HUDEP-2 (cell line): ENCODE measurements at regions not wholly inside any gene's neighbourhood (a gene's known extent, or its start where the extent isn't known, plus 50 kb on each side); places are given as distances from the start of the nearest gene placed in this dataset.
"Not testable (repeated sequence)": the region's sequence is repeated elsewhere in the genome, so short reads cannot be mapped to it uniquely, and the experiment has no call there.

ENCODE experiments used
- DNase-seq, 76 experiments: peaks; one replicate each; lab custom pipeline; 2025; ENCODE audit not compliant: unreplicated experiment in 76 of 76; lab: John Stamatoyannopoulos, UW

DNA sequence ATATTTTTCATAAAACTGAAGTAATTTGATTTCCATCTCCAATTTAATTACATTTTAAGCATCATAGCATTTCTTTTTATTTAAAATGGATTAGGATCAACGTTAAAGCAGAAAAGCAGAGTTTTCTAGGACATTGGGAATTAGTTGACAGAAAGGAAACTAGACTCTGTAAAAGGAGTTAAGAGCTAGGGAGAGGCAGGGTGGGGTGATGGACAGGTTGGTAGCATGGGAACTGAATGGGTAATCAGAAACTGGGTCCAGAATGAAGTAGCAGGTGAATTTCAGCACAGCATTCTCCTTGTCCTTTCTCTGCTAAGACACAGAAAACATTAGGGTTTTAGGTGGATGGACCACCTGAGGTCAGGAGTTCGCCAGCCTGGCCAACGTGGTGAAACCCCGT, 97.6 kb downstream of the ANAPC4 start:
- DNase-seq, result no peak

DNA sequence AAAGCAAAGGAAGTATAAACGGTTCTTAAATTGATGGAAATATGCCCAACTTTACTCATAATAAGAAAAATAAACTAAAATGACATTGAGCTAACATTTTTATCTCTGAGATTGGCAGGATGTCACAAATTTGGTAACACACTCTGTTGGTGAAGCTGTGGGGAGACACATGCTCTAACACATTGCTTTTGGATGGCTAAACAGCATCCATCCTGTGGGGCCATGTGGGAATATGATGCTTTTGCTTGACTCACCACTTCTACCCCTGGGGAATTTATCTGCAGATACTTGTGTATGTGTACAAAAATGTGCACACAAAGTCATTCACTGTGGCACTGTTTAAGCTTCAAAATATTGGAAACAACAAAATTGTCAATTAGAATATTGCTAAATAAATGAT, 100.2 kb downstream of the ANAPC4 start:
- no peak for DNase-seq

DNA sequence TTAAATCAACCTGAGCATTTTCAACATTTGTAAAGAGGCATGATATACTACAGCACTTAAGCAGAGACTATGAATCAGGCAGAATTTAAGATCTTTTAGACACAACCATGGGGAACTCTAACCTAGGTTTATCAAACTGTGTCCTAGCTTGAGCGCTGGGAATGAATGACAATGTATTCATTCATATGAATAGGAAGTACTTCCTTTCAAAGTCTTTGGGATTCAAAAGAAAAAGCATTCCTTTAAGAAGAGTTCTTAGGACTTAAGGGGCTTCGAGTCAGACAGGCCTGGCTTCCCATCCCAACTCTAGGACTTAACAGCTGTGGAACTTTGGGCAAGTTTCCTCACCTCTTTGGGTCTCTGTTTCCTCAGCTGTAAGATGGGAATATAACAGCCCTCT, 104.6 kb downstream of the ANAPC4 start:
- DNase-seq, result no peak

DNA sequence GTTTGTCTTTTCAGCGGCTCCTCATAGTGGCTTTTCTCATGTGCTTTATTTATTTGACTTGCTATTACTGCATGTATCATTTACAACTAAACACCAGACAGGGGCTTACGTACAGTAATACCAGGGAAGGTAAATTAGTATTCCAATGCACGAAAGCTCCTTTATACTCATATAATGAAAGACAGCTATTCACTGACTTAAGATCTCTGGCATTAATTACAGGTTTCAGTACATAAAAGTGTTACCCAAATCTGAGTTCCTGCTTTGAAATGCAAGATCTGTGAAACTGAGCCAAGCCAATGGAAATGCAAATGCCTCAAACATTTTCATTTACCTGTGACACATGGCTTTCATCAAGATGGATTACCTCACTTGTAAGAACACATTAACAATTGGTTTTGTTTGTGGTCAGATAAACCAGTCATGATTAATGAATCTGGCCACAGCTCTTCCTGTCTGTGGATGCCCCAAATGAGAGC, 107.2 kb downstream of the ANAPC4 start:
- no peak for DNase-seq

DNA sequence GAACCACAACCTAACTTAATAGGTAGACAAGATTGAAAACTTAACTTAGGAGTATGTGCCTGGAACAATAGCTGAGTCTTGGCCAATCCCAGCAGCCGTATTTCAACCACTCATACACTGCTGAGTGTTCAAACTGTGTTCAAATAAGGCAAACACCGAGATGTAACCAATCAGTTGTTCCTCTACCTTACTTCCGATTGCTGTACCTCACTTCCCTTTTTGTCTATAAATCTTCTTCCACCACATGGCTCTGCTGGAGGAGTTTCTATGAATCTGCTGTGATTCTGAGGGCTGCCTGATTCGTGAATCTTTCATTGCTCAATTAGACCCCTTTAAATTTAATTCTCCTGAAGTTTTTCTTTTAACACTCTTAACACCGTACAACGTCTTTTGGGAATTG, 108.0 kb downstream of the ANAPC4 start:
- no peak for DNase-seq

DNA sequence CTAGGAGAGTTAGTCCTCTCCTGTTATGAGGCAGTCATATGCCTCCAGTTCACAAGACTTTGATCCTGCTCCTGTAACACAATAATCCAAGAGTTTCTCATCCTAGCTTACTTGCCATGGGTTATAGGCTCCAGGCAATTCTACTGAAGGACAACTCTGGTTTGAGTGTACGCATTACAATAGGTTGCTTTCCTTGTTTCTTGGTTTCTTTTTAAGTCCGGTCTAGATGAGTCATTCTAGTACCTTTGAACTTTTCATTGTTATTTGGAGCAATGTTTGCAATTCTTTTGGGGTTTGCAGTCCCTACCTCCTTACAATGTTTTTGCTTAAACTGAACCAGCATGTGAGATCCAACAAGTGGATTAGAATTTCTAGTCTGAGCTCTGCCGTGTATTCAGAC, 109.1 kb downstream of the ANAPC4 start:
- DNase-seq, result no peak

DNA sequence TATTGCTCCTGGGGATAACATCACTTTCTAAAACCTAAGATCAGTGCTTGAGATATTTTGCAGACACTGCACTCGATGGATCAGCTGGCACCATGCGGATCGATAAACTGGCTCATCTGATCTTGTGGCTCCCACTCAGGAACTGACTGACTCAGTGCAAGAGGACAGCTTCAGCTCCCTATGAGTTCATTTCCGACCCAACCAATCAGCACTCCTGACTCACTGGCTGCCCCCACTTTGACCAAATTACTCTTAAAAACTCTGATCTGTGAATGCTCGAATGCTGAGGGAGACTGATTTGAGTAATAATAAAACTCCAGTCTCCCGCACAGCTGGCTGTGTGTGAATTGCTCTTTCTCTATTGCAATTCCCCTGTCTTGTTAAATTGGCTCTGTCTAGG, 110.1 kb downstream of the ANAPC4 start:
- no peak for DNase-seq

DNA sequence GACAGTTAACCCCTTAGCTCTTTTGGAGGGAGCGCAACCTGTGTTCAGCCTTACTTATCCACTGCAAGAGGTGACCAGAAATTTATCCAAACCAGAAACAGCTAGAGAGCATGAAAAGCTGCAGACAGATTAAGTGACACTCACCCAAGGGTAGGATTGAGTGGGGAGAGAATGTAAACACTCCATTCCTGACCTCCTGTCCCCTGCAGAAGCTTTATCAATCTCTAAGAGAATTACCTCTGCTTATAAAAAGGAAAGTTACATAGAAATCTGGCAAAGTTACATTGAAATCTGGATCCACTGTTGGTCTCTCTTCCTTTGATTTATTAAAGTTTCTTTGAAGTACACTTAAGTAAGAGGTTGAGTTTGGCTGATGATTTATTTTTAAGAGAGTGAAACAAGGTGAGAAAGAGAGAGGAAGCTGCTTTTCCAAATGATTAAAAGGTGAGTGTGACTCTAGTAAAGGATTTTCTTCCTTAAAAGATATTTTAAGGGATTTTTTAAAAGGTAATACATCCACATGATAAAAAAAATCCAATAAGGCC, 112.3 kb downstream of the ANAPC4 start:
- DNase-seq, result no peak

DNA sequence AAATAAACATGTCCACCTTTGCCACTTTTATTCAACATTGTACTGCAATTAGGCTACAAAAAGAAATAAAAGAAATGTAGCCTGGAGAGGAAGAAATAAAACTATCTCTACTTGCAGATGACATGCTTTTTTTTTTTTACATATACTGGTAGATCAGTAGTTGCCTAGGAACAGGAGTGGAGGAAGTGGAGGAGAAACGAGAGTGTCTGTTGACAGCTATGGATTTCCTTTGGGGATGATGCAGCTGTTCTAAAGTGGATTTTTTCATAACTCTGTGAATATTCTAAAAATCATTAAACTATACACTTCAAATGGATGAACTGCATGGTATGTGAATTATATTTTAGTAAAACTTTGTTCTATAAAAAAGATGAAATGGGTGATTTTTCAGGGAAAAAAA, 116.4 kb downstream of the ANAPC4 start:
- DNase-seq, result no peak

DNA sequence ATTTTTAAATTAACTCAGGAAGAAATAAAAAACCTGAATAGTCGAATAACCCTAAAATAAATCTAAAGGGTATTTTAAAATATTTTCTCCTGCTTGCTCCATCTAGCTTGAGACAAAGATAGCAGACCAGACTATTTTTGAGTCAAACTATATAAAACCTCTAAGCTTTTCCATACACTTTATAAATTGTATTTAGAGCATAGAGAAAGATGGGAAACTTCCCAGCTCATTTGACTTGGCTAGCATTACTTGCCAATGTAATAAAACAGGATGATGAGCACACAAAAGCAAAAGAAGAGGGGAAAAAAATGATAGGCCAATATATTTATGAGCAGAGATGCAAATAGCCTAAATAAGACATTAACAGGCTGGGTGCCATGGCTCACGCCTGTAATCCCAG, 117.1 kb downstream of the ANAPC4 start:
- DNase-seq, result no peak

DNA sequence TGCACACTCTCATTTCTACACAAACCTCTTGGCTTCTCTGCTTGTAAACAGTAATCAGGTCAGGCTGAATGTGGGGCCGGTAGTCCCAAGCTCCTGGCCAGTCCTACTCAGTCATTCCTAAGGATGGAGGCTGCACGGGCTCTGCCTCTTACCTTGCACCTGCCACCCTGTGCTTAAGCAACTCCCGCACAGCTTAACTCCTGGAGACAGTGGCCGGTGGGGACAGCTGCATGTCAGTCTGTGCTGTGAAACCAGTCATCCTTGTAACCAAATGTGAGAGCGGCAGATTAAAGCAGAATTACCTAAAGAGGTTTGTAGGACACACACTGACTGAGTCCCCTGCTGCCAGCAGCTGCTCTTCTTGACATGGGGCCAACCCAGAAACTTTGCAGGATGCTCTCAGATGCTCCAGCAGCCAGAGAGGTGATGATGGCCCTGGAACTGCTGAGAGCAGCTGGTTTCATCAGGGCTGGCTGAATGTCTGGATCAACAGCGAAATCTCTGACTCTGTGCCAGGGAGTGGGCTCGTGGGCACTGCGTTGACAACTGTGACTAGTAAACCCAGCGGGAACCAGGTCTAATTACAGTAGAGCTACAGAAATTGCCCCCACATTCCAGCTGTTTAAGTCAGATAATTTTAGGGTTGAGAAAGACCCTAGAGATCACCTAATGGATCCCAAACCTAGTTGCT, 123.7 kb downstream of the ANAPC4 start:
- no peak for DNase-seq

DNA sequence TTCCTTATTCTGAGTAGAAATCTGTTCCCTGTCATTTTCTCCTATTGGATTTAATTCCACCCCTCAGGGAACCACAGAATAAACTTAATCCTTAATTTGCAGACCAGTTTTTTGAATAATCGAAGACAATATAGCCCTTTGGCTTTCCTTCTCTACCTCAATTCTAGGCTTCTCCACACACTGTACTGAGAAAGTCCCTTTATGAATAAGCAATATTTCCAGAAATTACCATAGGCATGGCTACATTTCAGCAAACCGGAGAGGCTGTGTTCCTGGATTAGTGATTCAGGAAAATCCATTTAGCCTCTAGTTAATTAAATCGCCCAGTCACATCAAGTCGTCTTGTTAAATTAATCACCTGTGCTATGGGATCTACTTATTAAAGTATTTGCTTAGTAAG, 125.1 kb downstream of the ANAPC4 start:
- DNase-seq, result no peak

DNA sequence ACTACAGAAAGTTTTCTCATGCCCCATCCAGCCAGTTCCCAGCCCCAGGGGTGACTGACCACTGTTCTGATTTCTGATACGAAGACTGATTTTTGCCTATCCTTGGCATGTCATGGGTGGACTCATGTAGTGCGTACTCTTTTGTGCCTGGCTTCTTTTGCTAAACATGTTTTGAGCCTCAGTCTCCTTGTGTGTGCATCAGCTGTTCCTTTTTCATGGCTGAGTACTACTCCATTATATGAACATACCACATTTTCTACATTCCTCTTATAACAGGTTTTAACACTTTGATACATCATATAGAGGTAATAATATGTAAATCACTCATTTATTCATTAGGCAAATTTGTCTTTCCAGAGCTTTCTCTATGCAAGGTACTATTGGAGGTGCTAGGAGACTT, 126.7 kb downstream of the ANAPC4 start:
- DNase-seq, result no peak

DNA sequence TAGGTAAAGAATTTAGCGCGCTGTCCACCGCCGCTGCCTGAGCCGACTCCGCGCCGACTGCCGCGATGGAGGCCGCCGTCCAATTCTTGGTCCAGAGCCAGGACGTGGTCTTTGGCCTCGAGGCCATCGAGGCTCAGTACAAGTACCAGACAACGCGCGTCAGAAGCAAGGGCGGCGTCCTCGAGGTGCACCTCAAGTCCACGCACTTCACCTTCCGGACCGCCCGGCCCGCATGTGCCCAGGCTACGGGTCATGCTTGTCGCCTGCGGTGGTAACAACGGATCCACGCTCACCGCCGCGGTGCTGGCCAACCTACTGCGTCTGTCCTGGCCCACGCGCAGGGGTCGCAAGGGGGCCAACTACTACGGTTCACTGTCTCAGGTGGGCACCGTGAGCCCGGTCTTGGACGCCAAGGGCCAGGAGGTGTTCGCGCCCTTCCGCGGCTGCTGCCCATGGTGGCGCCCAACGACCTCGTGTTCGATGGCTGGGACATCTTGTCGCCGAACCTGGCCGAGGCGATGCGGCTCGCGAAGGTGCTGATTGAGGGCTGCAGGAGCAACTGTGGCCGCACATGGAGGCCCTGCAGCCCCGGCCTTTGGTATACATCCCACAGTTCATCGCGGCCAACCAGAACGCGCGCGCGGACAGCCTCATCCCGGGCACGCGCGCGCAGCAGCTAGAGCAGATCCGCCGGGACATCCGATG, 128.0 kb downstream of the ANAPC4 start:
- DNase-seq, result no peak

DNA sequence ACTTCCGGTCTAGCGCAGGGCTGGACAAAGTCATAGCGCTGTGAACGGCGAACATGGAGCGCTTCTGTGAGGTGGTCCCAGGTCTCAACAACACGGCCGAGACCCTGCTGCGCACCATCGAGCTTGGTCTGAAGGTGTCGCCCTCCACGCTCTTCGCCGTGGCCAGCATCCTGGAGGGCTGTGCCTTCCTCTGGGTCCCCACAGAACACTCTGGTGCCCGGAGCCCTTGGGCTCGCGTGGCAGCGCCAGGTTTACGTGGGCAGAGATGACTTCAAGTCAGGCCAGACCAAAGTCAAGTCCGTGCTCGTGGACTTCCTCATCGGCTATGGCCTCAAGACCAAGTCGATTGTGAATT, 128.6 kb downstream of the ANAPC4 start:
- no peak for DNase-seq

DNA sequence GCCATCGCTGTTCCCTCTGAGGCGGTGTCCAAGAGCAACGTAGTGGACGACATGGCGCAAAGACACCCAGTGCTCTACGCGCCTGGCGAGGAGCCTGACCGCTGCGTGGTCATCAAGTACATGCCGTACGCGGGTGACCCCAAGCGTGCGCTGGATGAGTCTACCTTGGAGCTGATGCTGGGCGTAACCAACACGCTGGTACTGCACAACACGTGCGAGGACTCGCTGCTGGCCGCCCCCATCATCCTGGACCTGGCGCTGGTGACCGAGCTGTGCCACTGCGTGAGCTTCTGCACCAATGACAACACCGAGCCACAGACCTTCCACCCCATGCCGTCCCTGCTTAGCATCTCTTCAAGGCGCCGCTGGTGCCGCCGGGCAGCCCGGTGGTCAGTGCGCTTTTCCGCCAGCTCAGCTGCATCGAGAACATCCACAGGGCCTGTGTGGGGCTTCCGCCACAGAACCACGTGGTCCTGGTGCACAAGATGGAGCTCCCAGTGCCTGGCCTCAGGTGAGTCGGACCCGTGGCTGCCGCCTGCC, 129.0 kb downstream of the ANAPC4 start:
- no peak for DNase-seq

DNA sequence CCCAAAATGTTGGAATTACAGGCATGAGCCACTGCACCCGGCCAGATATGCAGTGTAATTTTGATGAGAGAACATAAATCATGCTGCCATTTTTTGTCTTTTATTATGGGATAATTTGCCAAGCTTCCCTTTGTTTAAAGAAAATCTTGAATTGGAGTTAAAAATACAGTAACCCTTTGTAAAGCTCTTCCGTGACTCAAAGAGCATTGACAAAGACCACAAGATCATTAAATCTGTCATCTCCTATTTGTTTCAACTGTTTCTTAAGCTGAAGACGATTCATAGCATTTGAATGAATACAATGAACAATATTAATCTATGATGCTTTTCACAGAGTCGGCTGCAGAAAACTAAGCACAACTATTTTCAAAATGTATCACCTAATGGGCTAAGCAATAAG, 132.6 kb downstream of the ANAPC4 start:
- no peak for DNase-seq

DNA sequence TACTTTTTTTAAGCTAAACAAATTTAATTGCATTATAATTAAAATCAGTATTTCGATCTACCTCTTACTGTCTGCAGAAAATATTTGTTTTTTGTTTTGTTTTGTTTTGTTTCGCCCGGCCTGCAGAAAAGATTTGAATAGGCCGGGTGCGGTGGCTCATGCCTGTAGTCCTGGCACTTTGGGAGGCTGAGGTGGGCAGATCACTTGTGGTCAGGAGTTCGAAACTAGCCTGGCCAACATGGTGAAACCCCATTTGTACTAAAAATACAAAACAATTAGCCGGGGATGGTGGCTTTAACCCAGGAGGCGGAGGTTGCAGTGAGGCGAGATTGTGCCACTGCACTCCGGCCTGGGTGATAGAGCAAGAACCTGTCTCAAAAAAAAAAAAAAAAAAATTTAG, 134.8 kb downstream of the ANAPC4 start:
- DNase-seq, result not testable (repeated sequence)

DNA sequence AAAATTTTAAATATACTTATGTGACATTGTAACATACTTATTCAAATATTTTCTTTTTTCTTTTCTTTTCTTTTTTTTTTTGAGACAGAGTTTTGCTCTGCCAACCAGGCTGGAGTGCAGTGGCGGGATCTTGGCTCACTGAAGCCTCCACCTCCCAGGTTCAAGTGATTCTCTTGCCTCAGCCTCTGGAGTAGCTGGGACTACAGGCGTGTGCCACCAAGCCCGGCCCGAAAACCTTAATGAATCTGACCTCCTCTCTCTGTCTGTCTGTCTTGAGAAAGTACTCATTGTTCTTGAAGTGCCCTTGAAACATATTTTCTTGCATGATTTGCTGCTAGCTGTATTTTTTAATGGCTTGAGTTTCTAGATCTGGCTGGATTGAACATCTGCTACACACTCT, 136.8 kb downstream of the ANAPC4 start:
- no peak for DNase-seq

DNA sequence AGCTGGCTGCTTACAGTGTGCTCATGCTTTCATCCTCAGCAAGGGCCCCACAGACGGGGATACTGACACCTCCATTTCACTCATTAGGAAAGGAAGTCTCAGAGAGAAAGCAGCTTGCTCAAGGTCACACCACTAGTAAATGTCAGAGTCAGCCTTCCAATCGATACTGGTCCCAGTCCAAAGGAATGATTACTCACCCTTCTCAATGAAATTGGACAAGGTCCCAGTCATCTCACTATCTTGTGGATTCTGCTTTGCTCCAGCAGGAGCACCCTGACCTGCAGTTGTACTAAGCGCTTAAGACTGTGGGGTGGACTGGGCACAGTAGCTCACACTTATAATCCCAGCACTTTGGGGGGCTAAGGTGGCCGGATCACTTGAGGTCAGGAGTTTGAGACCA, 132.2 kb upstream of the SLC34A2 start:
- DNase-seq, result no peak

DNA sequence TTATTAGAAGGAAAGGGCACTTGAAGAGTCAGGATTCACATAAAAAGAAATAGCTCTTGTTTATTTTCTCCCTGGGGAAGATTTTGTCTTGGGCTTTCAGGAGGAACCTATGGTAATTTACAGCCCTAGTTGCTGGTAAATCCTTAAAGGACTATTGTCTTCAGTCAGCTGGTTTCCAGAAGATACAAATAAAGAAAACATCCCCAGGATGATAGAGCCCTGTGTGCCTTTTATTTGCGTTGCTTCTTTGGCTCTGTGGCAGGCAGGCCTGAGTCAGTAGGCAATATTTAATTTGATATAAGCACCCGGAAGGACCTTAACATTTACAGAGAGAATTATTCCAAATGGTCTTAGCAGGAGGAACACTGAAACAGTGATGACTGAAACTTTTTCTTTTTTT, 131.0 kb upstream of the SLC34A2 start:
- DNase-seq, result no peak

DNA sequence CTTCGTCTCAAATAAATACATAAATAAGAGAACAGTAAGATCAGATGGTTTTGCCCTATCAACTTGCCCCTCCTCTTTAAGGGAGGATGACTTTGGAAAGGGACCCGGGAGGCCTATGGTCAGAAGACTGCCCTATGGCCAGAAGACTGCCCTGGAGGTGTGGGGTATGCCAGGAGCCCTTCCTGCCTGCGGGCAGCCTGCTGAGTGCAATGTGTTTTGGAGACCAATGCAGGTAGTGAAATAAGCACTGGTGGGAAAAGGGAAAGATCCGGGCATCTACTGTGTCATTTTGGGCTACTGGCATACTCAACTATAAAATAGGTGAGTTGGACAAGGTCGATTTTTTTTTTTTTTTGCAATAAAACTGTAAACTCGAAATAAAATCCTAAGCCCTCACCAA, 129.8 kb upstream of the SLC34A2 start:
- DNase-seq, result no peak
